GM23248 (cell line): ENCODE measurements at regions not wholly inside any gene's neighbourhood (a gene's known extent, or its start where the extent isn't known, plus 50 kb on each side); places are given as distances from the start of the nearest gene placed in this dataset.

Experiments used
- EZH2 ChIP-seq: fragments of 200-600 bp; sonication (generic); IDR thresholded peaks from 2 replicates; pipeline ENCODE4 v1.6.1; 2018; ENCODE audit warnings: antibody characterized with exemption, mild to moderate bottlenecking; ENCODE audit not compliant: insufficient read depth, poor library complexity, severe bottlenecking
- EZH2phosphoT487 ChIP-seq: fragments of 200-600 bp; sonication (generic); IDR thresholded peaks from 2 replicates; pipeline ENCODE4 v1.6.1; 2018; ENCODE audit warnings: antibody characterized with exemption, moderate library complexity, mild to moderate bottlenecking, low read depth; ENCODE audit not compliant: insufficient read depth

- TF ChIP-seq EZH2 (no peak), EZH2phosphoT487 (no peak)
These were observed 382.0 kb upstream of the ADARB2 start for GRCh38 chr10:2119316-2119715.
